ENCODE measurements at regions not wholly inside any gene's neighbourhood (a gene's known extent, or its start where the extent isn't known, plus 50 kb on each side); places are given as distances from the start of the nearest gene placed in this dataset.
"Not testable (repeated sequence)": the region's sequence is repeated elsewhere in the genome, so short reads cannot be mapped to it uniquely, and the experiment has no call there.

- TF ChIP-seq REST (tag by site-specific recombination; IDR thresholded peaks at IDR 0.05); CTCF (tag by site-specific recombination; IDR thresholded peaks at IDR 0.05); ZNF274 (IDR thresholded peaks at IDR 0.05; ENCODE audit: low read length); ZNF274 (tag by site-specific recombination; IDR thresholded peaks at IDR 0.05; ENCODE audit: borderline replicate concordance); ZNF501 (tag by site-specific recombination; IDR thresholded peaks at IDR 0.05); HOXA7 (CRISPR knock-in tag; IDR thresholded peaks at IDR 0.05; ENCODE audit: borderline replicate concordance); ZNF184 (tag by site-specific recombination; IDR thresholded peaks at IDR 0.05); TSHZ1 (tag by site-specific recombination; IDR thresholded peaks at IDR 0.05; ENCODE audit: borderline replicate concordance); ZNF175 (tag by site-specific recombination; IDR thresholded peaks at IDR 0.05); ZNF792 (tag by site-specific recombination; IDR thresholded peaks at IDR 0.05); ZNF433 (tag by site-specific recombination; IDR thresholded peaks at IDR 0.05; ENCODE audit: low read depth); SP7 (tag by site-specific recombination; IDR thresholded peaks at IDR 0.05): not testable (repeated sequence)
- TF ChIP-seq, protein P1, sequence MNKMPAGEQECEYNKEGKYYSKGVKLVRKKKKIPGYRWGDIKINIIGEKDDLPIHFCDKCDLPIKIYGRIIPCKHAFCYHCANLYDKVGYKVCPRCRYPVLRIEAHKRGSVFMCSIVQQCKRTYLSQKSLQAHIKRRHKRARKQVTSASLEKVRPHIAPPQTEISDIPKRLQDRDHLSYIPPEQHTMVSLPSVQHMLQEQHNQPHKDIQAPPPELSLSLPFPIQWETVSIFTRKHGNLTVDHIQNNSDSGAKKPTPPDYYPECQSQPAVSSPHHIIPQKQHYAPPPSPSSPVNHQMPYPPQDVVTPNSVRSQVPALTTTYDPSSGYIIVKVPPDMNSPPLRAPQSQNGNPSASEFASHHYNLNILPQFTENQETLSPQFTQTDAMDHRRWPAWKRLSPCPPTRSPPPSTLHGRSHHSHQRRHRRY (tag by site-specific recombination; IDR thresholded peaks at IDR 0.05): not testable (repeated sequence)
- TF ChIP-seq, protein P2, sequence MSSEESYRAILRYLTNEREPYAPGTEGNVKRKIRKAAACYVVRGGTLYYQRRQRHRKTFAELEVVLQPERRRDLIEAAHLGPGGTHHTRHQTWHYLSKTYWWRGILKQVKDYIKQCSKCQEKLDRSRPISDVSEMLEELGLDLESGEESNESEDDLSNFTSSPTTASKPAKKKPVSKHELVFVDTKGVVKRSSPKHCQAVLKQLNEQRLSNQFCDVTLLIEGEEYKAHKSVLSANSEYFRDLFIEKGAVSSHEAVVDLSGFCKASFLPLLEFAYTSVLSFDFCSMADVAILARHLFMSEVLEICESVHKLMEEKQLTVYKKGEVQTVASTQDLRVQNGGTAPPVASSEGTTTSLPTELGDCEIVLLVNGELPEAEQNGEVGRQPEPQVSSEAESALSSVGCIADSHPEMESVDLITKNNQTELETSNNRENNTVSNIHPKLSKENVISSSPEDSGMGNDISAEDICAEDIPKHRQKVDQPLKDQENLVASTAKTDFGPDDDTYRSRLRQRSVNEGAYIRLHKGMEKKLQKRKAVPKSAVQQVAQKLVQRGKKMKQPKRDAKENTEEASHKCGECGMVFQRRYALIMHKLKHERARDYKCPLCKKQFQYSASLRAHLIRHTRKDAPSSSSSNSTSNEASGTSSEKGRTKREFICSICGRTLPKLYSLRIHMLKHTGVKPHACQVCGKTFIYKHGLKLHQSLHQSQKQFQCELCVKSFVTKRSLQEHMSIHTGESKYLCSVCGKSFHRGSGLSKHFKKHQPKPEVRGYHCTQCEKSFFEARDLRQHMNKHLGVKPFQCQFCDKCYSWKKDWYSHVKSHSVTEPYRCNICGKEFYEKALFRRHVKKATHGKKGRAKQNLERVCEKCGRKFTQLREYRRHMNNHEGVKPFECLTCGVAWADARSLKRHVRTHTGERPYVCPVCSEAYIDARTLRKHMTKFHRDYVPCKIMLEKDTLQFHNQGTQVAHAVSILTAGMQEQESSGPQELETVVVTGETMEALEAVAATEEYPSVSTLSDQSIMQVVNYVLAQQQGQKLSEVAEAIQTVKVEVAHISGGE (tag by site-specific recombination; conservative IDR thresholded peaks at IDR 0.05; ENCODE audit: low read depth): not testable (repeated sequence)
- TF ChIP-seq, protein P3, sequence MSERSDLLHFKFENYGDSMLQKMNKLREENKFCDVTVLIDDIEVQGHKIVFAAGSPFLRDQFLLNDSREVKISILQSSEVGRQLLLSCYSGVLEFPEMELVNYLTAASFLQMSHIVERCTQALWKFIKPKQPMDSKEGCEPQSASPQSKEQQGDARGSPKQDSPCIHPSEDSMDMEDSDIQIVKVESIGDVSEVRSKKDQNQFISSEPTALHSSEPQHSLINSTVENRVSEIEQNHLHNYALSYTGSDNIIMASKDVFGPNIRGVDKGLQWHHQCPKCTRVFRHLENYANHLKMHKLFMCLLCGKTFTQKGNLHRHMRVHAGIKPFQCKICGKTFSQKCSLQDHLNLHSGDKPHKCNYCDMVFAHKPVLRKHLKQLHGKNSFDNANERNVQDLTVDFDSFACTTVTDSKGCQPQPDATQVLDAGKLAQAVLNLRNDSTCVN (tag by site-specific recombination; optimal IDR thresholded peaks at IDR 0.05): not testable (repeated sequence)
These were observed 991.8 kb downstream of the SLC16A7 start for GRCh38 chr12:60587664-60588063.

Data from HEK293 (cell line).